ENCODE measurements at regions not wholly inside any gene's neighbourhood (a gene's known extent, or its start where the extent isn't known, plus 50 kb on each side); places are given as distances from the start of the nearest gene placed in this dataset.

GRCh38 chr11:81975261-81975900 is 758.3 kb downstream of the FAM181B start:
- 83% methylated on average over 2 of the region's 2 CpGs for WGBS
- Histone ChIP-seq H3K36me3 (ENCODE audit: control insufficient read depth in 4 of 4, insufficient read depth in 3 of 4, low read depth in 1 of 4, low read length in 3 of 4) (no peaks in the 10 kb centered on the region), H3K9ac (ENCODE audit: low read depth in 1 of 2, low read length in 2 of 2) (no peak overlapping the region)

GRCh38 chr11:81970886-81971285 is 762.8 kb downstream of the FAM181B start:
- H3K27me3 ChIP-seq (ENCODE audit: control insufficient read depth in 4 of 4, insufficient read depth in 4 of 4, low read length in 3 of 4) = no peaks in the 10 kb centered on the region
- TF ChIP-seq NR2F2 (IDR thresholded peaks at IDR 0.05) = no peak
- TF ChIP-seq, protein P1, sequence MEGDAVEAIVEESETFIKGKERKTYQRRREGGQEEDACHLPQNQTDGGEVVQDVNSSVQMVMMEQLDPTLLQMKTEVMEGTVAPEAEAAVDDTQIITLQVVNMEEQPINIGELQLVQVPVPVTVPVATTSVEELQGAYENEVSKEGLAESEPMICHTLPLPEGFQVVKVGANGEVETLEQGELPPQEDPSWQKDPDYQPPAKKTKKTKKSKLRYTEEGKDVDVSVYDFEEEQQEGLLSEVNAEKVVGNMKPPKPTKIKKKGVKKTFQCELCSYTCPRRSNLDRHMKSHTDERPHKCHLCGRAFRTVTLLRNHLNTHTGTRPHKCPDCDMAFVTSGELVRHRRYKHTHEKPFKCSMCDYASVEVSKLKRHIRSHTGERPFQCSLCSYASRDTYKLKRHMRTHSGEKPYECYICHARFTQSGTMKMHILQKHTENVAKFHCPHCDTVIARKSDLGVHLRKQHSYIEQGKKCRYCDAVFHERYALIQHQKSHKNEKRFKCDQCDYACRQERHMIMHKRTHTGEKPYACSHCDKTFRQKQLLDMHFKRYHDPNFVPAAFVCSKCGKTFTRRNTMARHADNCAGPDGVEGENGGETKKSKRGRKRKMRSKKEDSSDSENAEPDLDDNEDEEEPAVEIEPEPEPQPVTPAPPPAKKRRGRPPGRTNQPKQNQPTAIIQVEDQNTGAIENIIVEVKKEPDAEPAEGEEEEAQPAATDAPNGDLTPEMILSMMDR (IDR thresholded peaks at IDR 0.05; ENCODE audit: low read depth, low read length, missing input control) = no peak
- no peak for TF ChIP-seq ZBTB33 (IDR thresholded peaks at IDR 0.05)
- TF ChIP-seq HNF4A (conservative IDR thresholded peaks at IDR 0.05) = no peak
- TF ChIP-seq, protein P2, sequence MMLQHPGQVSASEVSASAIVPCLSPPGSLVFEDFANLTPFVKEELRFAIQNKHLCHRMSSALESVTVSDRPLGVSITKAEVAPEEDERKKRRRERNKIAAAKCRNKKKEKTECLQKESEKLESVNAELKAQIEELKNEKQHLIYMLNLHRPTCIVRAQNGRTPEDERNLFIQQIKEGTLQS (IDR thresholded peaks at IDR 0.05) = no peak
- no peak for TF ChIP-seq EGR1 (IDR thresholded peaks at IDR 0.05; ENCODE audit: low read depth in 2 of 2)
- no peak for TF ChIP-seq REST (IDR thresholded peaks at IDR 0.05)
- no peak for TF ChIP-seq FOXA2 (IDR thresholded peaks at IDR 0.05)
- no peak overlapping the region for H3K9ac ChIP-seq (ENCODE audit: low read depth in 1 of 2, low read length in 2 of 2)
- H3K9me3 ChIP-seq (ENCODE audit: control insufficient read depth in 4 of 4, low read length in 3 of 4) = no peaks in the 10 kb centered on the region
- WGBS = 58% methylated on average over 3 of the region's 3 CpGs
- H3K4me1 ChIP-seq (ENCODE audit: control insufficient read depth in 4 of 4, insufficient read depth in 4 of 4, low read length in 3 of 4) = no peaks in the 10 kb centered on the region
- no peak overlapping the region for H3K4me3 ChIP-seq (ENCODE audit: low read depth in 1 of 3, low read length in 3 of 3)
- DNase-seq (ENCODE audit: low spot score) = no peak
- H3K27ac ChIP-seq (ENCODE audit: low read depth in 1 of 2, low read length in 2 of 2) = no peak overlapping the region
- H3K36me3 ChIP-seq (ENCODE audit: control insufficient read depth in 4 of 4, insufficient read depth in 3 of 4, low read depth in 1 of 4, low read length in 3 of 4) = no peaks in the 10 kb centered on the region

More at GRCh38 chr11:81975261-81975900, 758.3 kb downstream of the FAM181B start:
- H3K9me3 ChIP-seq (ENCODE audit: control insufficient read depth in 4 of 4, low read length in 3 of 4) = peaks cover 0 to 4% (median 0%) of the 10 kb centered on the region in 4 donors
- TF ChIP-seq RAD21 (IDR thresholded peaks at IDR 0.05) (no peak), REST (IDR thresholded peaks at IDR 0.05) (no peak), GABPA (IDR thresholded peaks at IDR 0.05 in 1 of 2, conservative IDR thresholded peaks at IDR 0.05 in 1 of 2) (no peak)
- TF ChIP-seq, protein P1 (IDR thresholded peaks at IDR 0.05; ENCODE audit: low read depth, low read length, missing input control) = no peak
- TF ChIP-seq, protein P3, sequence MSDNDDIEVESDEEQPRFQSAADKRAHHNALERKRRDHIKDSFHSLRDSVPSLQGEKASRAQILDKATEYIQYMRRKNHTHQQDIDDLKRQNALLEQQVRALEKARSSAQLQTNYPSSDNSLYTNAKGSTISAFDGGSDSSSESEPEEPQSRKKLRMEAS (IDR thresholded peaks at IDR 0.05) = no peak
- DNase-seq (ENCODE audit: low spot score) = no peak
- no peaks in the 10 kb centered on the region for H3K4me1 ChIP-seq (ENCODE audit: control insufficient read depth in 4 of 4, insufficient read depth in 4 of 4, low read length in 3 of 4)
- no peak overlapping the region for H3K27ac ChIP-seq (ENCODE audit: low read depth in 1 of 2, low read length in 2 of 2)
- H3K4me3 ChIP-seq (ENCODE audit: low read depth in 1 of 3, low read length in 3 of 3) = no peak overlapping the region
- H3K27me3 ChIP-seq (ENCODE audit: control insufficient read depth in 4 of 4, insufficient read depth in 4 of 4, low read length in 3 of 4) = no peaks in the 10 kb centered on the region

Data from liver (tissue), 8 donors.